HUES48 (cell line): ENCODE measurements at regions not wholly inside any gene's neighbourhood (a gene's known extent, or its start where the extent isn't known, plus 50 kb on each side); places are given as distances from the start of the nearest gene placed in this dataset.
A peak's percentile ranks its signal among the peaks of the same experiment; 100 is the strongest.
"Not testable (repeated sequence)": the region's sequence is repeated elsewhere in the genome, so short reads cannot be mapped to it uniquely, and the experiment has no call there.

Source experiments
- H3K27ac ChIP-seq: one replicate; pipeline ENCODE4 v1.7.0; 2013; ENCODE audit warnings: low read depth, low read length, inconsistent platforms
- H3K27me3 ChIP-seq: 2 replicates; pipeline ENCODE4 v1.6.1; 2013; ENCODE audit warnings: mild to moderate bottlenecking, low read length; ENCODE audit not compliant: control insufficient read depth, insufficient read depth
- H3K36me3 ChIP-seq: 2 replicates; pipeline ENCODE4 v1.6.1; 2013; ENCODE audit warnings: low read length; ENCODE audit not compliant: control insufficient read depth, insufficient read depth
- H3K4me1 ChIP-seq: 2 replicates; pipeline ENCODE4 v1.6.1; 2013; ENCODE audit warnings: mild to moderate bottlenecking, low read length; ENCODE audit not compliant: control insufficient read depth, insufficient read depth
- H3K4me3 ChIP-seq: 2 replicates; pipeline ENCODE4 v1.5.1; 2013; ENCODE audit warnings: mild to moderate bottlenecking, low read depth, low read length
- H3K9ac ChIP-seq: 2 replicates; pipeline ENCODE4 v1.6.1; 2013; ENCODE audit warnings: mild to moderate bottlenecking, low read depth, low read length, moderate library complexity
- H3K9me3 ChIP-seq: 2 replicates; pipeline ENCODE4 v1.6.1; 2013; ENCODE audit warnings: low read length; ENCODE audit not compliant: control insufficient read depth, insufficient read depth

DNA sequence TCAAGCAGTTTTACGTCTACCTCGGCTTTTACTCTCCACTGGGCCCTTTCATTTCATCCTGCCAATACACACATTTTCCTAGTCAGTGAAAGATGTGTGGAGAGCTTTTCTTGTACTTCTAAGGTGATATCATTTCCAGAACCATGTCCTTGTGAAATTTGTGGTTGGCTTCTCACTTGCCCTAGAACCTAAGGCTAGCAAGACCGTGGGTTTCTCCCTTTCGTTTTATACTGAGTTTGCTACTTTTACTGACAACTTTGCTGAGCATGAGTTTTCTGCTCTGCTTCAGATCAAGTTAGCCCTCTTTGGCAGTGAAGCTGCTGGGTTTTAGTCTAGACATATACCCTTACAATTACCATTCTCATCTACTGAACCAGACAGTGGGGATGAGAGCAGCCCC is 95.7 kb upstream of the FRMPD4 start:
- no peaks in the 10 kb centered on the region for H3K27me3 ChIP-seq
- no peaks in the 10 kb centered on the region for H3K4me1 ChIP-seq
- no peak overlapping the region for H3K27ac ChIP-seq
- no peak overlapping the region for H3K4me3 ChIP-seq
- H3K9ac ChIP-seq: no peak overlapping the region
- H3K36me3 ChIP-seq: no peaks in the 10 kb centered on the region
- no peaks in the 10 kb centered on the region for H3K9me3 ChIP-seq

DNA sequence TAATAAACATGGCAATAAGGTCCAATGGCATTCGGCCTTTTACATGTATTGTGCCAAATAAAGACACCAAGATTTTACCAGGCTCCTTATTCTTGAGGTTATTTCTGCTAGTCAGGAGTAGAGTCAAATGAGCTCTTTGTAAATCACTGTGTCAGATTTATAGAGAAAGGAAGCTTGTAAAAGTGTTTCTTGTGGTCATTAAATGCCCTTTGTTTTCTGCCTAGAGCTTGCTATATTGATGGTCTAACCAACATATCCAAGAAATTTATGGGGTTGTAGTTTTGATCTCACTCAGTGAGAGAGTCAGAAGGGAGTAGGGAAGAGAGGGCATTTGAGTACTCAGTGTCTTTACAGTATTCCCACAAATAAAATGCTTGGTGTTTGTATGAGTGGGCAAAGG is 86.2 kb upstream of the FRMPD4 start:
- Histone ChIP-seq H3K27ac (no peak overlapping the region), H3K4me3 (no peak overlapping the region), H3K36me3 (no peaks in the 10 kb centered on the region), H3K9me3 (no peaks in the 10 kb centered on the region), H3K4me1 (no peaks in the 10 kb centered on the region), H3K27me3 (no peaks in the 10 kb centered on the region), H3K9ac (no peak overlapping the region)

DNA sequence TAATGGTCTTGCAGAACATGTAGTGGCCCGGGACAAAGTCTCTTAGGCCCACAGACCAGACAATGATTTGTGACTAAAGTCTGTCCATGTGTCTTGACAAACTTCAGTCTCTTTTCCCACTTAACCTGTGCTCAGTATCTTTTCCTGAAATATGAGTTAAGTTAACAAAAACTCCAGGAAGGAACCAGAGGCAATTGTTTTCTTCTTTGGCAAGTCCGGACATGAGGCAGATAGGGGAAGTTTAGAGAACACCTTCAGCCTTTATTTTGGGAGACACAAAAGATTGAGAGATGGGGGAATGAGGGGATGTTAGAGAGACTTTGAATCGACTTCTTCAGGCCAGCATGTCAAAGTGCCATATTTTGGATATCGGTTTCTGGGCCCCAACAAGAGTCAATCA is 80.2 kb upstream of the FRMPD4 start:
- no peak overlapping the region for H3K27ac ChIP-seq
- H3K36me3 ChIP-seq: no peaks in the 10 kb centered on the region
- H3K4me3 ChIP-seq: no peak overlapping the region
- no peaks in the 10 kb centered on the region for H3K9me3 ChIP-seq
- H3K9ac ChIP-seq: no peak overlapping the region
- H3K27me3 ChIP-seq: no peaks in the 10 kb centered on the region
- no peaks in the 10 kb centered on the region for H3K4me1 ChIP-seq

DNA sequence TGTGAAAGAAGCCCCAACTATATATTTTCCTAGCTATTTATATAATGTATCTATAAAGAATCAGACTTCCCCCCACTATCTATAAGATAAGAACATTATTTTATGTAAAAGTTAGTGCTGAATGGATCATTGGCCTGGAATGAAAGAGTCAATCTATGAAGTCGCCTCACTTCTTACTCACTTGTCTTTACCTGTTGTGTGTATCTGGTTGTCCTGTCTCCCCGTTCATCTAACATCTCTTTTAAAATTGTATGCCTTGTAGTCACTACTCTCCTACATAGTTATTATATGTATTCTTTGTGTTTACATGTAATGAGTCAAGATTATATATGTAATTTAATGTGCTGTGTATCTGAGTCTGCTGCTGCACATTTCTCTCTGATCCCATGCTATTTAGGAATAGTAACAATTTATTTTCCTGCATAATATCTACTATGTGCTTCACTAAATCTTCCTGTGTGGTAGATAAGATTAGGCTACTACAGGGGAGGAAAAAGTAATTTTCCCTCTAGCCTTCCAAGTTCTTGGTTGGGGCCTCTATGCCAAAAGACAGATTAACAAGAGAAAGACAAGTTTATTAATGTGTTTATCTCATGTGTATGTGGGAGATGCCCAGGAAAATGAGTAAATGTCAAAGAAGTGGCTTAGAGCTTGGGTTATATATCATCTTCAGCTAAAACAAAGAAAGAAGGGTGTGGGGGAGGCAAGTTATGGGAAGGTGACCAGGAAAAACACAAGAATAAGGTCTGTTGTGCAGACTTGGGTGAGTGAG is 77.6 kb upstream of the FRMPD4 start:
- H3K9ac ChIP-seq: no peak overlapping the region
- no peak overlapping the region for H3K27ac ChIP-seq
- H3K4me1 ChIP-seq: no peaks in the 10 kb centered on the region
- no peaks in the 10 kb centered on the region for H3K27me3 ChIP-seq
- H3K36me3 ChIP-seq: no peaks in the 10 kb centered on the region
- H3K9me3 ChIP-seq: no peaks in the 10 kb centered on the region
- no peak overlapping the region for H3K4me3 ChIP-seq

DNA sequence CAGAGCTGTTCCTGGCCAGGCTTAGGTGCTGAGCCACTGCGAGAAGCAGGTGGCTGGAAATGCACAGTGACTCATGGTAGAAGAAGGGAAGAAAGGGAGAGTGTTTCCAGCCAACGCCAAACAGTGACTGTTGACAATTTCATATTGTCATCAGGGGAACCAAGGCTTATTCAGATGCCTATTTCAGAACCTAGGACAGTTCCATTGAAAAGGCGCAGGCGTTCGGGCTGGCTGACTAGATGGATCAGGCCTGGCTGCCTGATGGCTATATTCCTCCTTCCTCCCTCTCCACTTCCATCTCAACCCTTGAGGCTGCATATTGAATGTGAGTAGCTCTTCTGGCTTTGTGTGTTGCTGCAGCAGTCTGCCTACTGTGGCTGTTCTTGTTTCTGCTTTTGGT is 73.0 kb upstream of the FRMPD4 start:
- Histone ChIP-seq H3K27ac (no peak overlapping the region), H3K36me3 (no peaks in the 10 kb centered on the region), H3K4me1 (no peaks in the 10 kb centered on the region), H3K9me3 (no peaks in the 10 kb centered on the region), H3K27me3 (no peaks in the 10 kb centered on the region), H3K9ac (no peak overlapping the region), H3K4me3 (no peak overlapping the region)

DNA sequence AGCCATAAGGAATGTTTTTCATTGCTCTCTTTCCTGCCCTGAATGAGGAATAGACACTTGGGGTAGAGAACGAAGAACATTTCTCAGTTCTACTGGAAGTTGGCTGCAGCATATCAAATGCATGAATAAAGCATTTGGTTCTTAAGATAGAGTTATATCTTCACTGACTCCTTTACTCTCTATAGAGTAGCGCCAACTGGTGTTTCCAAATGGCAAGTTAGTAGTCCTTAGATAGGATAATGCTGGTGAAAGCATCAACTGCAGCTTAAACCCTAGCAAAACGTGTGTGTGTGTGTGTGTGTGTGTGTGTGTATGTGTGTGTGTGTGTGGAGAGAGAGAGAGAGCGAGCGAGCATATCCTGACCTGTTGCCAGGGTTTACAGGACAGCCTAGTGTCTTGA is 62.2 kb upstream of the FRMPD4 start:
- peaks cover 15% of the 10 kb centered on the region for H3K4me1 ChIP-seq
- no peaks in the 10 kb centered on the region for H3K27me3 ChIP-seq
- no peaks in the 10 kb centered on the region for H3K9me3 ChIP-seq
- no peak overlapping the region for H3K4me3 ChIP-seq
- H3K9ac ChIP-seq: no peak overlapping the region
- H3K36me3 ChIP-seq: no peaks in the 10 kb centered on the region
- H3K27ac ChIP-seq: no peak overlapping the region

DNA sequence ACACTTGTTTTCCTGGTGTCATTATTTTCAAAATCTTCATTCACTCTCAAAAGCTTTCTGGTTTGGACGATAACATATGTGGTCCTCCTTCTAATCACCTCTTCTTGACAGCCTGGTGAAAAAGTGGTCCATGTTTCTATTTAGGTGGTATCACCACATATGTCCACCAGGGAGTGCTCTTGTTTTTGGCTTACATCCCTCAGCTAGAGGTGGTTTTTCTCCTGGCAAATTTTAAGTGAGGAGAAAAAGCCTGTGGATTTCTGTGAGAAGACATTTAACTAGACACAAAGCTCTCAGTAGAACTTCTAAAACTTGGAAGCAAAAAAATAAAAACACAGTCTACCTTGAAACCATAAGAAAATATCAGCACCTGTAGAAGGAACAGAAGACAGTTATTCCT is 58.0 kb upstream of the FRMPD4 start:
- Histone ChIP-seq H3K9ac (no peak overlapping the region), H3K4me1 (peaks cover 22% of the 10 kb centered on the region), H3K27me3 (no peaks in the 10 kb centered on the region), H3K9me3 (peaks cover 16% of the 10 kb centered on the region), H3K4me3 (no peak overlapping the region), H3K27ac (peak overlapping the region; percentile 15), H3K36me3 (no peaks in the 10 kb centered on the region)

DNA sequence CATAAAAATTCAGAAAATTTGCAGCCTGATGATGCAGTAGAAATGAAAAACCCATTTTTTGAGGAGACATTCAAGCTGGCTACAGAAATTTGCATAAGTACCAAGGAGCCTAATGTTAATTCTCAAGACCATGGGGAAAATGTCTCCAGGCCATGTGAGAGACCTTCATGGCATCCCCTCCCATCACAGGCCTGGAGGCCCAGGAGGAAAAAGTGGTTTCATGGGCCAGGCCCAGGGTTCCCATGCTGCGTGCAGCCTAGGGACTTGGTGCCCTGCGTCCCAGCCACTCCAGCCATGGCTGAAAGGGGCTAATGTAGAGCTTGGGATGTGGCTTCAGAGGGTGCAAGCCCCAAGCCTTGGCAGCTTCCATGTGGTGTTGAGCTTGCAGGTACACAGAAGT is 55.3 kb upstream of the FRMPD4 start:
- H3K9me3 ChIP-seq: peaks cover 19% of the 10 kb centered on the region
- not testable (repeated sequence) for H3K4me3 ChIP-seq, H3K27ac ChIP-seq, H3K9ac ChIP-seq, H3K36me3 ChIP-seq, H3K27me3 ChIP-seq
- peaks cover 18% of the 10 kb centered on the region for H3K4me1 ChIP-seq
